Left lobe of liver (tissue), 2 donors: ENCODE measurements at regions not wholly inside any gene's neighbourhood (a gene's known extent, or its start where the extent isn't known, plus 50 kb on each side); places are given as distances from the start of the nearest gene placed in this dataset.

ENCODE experiments used
- ATAC-seq: fragments of 200-7000 bp; cut with Tn5 transposase; one replicate; pipeline ENCODE4 v1.9.1; 2020; ENCODE audit warnings: mild to moderate bottlenecking, moderate library complexity
- DNase-seq: peaks from one replicate; pipeline ENCODE4 v3.0.0-alpha.2; 2020; ENCODE audit warnings: low spot score
- donor health status: DM: no; HTN: no; CAD: no; lungs with moderate emphysema.
- donor health status: DM: no; HTN: yes; CAD: no.

GRCh38 chr10:29857843-29858701, 201.3 kb downstream of the JCAD start:
- ATAC-seq: peak; percentile 88
- peak; percentile 77 for DNase-seq

GRCh38 chr10:29856295-29856694, 203.1 kb downstream of the JCAD start:
- DNase-seq: no peak
- ATAC-seq: no peak

- ATAC-seq (peak; percentile 82), DNase-seq (no peak)
Measured at GRCh38 chr10:29853913-29854312, 205.5 kb downstream of the JCAD start.

- DNase-seq (no peak), ATAC-seq (no peak)
Measured at GRCh38 chr10:29851241-29851640, 208.1 kb downstream of the JCAD start.

- ATAC-seq (no peak), DNase-seq (no peak)
Measured at GRCh38 chr10:29850371-29850770, 209.0 kb downstream of the JCAD start.

- no peak for ATAC-seq
- no peak for DNase-seq
Measured at GRCh38 chr10:29849886-29850285, 209.5 kb downstream of the JCAD start.

GRCh38 chr10:29849126-29849833, 210.1 kb downstream of the JCAD start:
- no peak for DNase-seq
- ATAC-seq: peak; percentile 41

- DNase-seq (no peak), ATAC-seq (no peak)
Measured at GRCh38 chr10:29846881-29847280, 212.1 kb upstream of the SVIL start.

- DNase-seq: no peak
Measured at GRCh38 chr10:29845166-29845565, 210.4 kb upstream of the SVIL start.

GRCh38 chr10:29843143-29843542, 208.4 kb upstream of the SVIL start:
- no peak for DNase-seq
- no peak for ATAC-seq

More at GRCh38 chr10:29845166-29845565, 210.4 kb upstream of the SVIL start:
- ATAC-seq: no peak

- DNase-seq (peak; percentile 82), ATAC-seq (peak; percentile 74)
Measured at GRCh38 chr10:29841724-29842649, 207.2 kb upstream of the SVIL start.

- DNase-seq (peak; percentile 66), ATAC-seq (peak; percentile 85)
Measured at GRCh38 chr10:29840516-29841276, 205.9 kb upstream of the SVIL start.

GRCh38 chr10:29839826-29840515, 205.2 kb upstream of the SVIL start:
- peak; percentile 37 for ATAC-seq
- DNase-seq: peak; percentile 61

- DNase-seq: no peak
- no peak for ATAC-seq
Measured at GRCh38 chr10:29838539-29838938, 203.8 kb upstream of the SVIL start.

- ATAC-seq (no peak), DNase-seq (no peak)
Measured at GRCh38 chr10:29837586-29837985, 202.8 kb upstream of the SVIL start.

GRCh38 chr10:29836396-29836795, 201.6 kb upstream of the SVIL start:
- DNase-seq: no peak

GRCh38 chr10:29835055-29835454, 200.3 kb upstream of the SVIL start:
- no peak for ATAC-seq
- DNase-seq: no peak

More at GRCh38 chr10:29836396-29836795, 201.6 kb upstream of the SVIL start:
- no peak for ATAC-seq

GRCh38 chr10:29830531-29831512, 196.1 kb upstream of the SVIL start:
- peak; percentile 86 for ATAC-seq
- DNase-seq: no peak
